HG02763 (cell line): ENCODE measurements at regions not wholly inside any gene's neighbourhood (a gene's known extent, or its start where the extent isn't known, plus 50 kb on each side); places are given as distances from the start of the nearest gene placed in this dataset.
"Not testable (repeated sequence)": the region's sequence is repeated elsewhere in the genome, so short reads cannot be mapped to it uniquely, and the experiment has no call there.

ENCODE experiments used
- ATAC-seq: cut with Tn5 transposase; IDR thresholded peaks from one replicate; pipeline ENCODE4 v1.9.1; 2021; ENCODE audit warnings: mild to moderate bottlenecking, moderate library complexity; ENCODE audit not compliant: unreplicated experiment

GRCh38 chr10:28892818-28893547 lies 215.7 kb downstream of the BAMBI start:
- ATAC-seq: no peak

- no peak for ATAC-seq
These were observed 216.8 kb downstream of the BAMBI start for GRCh38 chr10:28894146-28894545.

GRCh38 chr10:28895671-28896070 lies 218.3 kb downstream of the BAMBI start:
- not testable (repeated sequence) for ATAC-seq

- ATAC-seq: not testable (repeated sequence)
These were observed 219.6 kb downstream of the BAMBI start for GRCh38 chr10:28896791-28897409.

- no peak for ATAC-seq
These were observed 220.5 kb downstream of the BAMBI start for GRCh38 chr10:28897617-28898464.

- no peak for ATAC-seq
These were observed 224.9 kb downstream of the BAMBI start for GRCh38 chr10:28902215-28902614.

GRCh38 chr10:28903063-28903462 lies 225.7 kb downstream of the BAMBI start:
- ATAC-seq: no peak

- no peak for ATAC-seq
These were observed 226.4 kb downstream of the BAMBI start for GRCh38 chr10:28903736-28904135.

- ATAC-seq: no peak
These were observed 228.1 kb downstream of the BAMBI start for GRCh38 chr10:28905371-28905770.

- no peak for ATAC-seq
These were observed 228.7 kb downstream of the BAMBI start for GRCh38 chr10:28906011-28906411.

GRCh38 chr10:28906415-28906814 lies 229.1 kb downstream of the BAMBI start:
- no peak for ATAC-seq

- ATAC-seq: no peak
These were observed 229.6 kb downstream of the BAMBI start for GRCh38 chr10:28906934-28907333.

- ATAC-seq: no peak
These were observed 232.6 kb downstream of the BAMBI start for GRCh38 chr10:28909875-28910274.

- no peak for ATAC-seq
These were observed 233.6 kb downstream of the BAMBI start for GRCh38 chr10:28910956-28911355.

- not testable (repeated sequence) for ATAC-seq
These were observed 234.2 kb downstream of the BAMBI start for GRCh38 chr10:28911511-28911910.

- ATAC-seq: no peak
These were observed 234.9 kb downstream of the BAMBI start for GRCh38 chr10:28912017-28912783.

- ATAC-seq: no peak
These were observed 236.3 kb downstream of the BAMBI start for GRCh38 chr10:28913436-28914237.

- no peak for ATAC-seq
These were observed 237.4 kb downstream of the BAMBI start for GRCh38 chr10:28914701-28915100.

- ATAC-seq: no peak
These were observed 238.8 kb downstream of the BAMBI start for GRCh38 chr10:28915989-28916588.

GRCh38 chr10:28920091-28920490 lies 242.8 kb downstream of the BAMBI start:
- no peak for ATAC-seq
